ENCODE measurements at regions not wholly inside any gene's neighbourhood (a gene's known extent, or its start where the extent isn't known, plus 50 kb on each side); places are given as distances from the start of the nearest gene placed in this dataset.

GRCh38 chr11:69394234-69394868, 87.1 kb upstream of the LINC01488 start:
- TF ChIP-seq, protein P1, sequence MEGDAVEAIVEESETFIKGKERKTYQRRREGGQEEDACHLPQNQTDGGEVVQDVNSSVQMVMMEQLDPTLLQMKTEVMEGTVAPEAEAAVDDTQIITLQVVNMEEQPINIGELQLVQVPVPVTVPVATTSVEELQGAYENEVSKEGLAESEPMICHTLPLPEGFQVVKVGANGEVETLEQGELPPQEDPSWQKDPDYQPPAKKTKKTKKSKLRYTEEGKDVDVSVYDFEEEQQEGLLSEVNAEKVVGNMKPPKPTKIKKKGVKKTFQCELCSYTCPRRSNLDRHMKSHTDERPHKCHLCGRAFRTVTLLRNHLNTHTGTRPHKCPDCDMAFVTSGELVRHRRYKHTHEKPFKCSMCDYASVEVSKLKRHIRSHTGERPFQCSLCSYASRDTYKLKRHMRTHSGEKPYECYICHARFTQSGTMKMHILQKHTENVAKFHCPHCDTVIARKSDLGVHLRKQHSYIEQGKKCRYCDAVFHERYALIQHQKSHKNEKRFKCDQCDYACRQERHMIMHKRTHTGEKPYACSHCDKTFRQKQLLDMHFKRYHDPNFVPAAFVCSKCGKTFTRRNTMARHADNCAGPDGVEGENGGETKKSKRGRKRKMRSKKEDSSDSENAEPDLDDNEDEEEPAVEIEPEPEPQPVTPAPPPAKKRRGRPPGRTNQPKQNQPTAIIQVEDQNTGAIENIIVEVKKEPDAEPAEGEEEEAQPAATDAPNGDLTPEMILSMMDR (conservative IDR thresholded peaks at IDR 0.05; ENCODE audit: low read depth, low read length) = no peak
- no peak for TF ChIP-seq EZH2 (IDR thresholded peaks at IDR 0.05; ENCODE audit: borderline replicate concordance, low read depth, low read length, poor library complexity, severe bottlenecking)
